ENCODE measurements at regions not wholly inside any gene's neighbourhood (a gene's known extent, or its start where the extent isn't known, plus 50 kb on each side); places are given as distances from the start of the nearest gene placed in this dataset.

- no peak for DNase-seq (ENCODE audit: low read depth, low spot score)
- H3K4me3 ChIP-seq (ENCODE audit: low read length): no peak overlapping the region
These were observed 1241.5 kb downstream of the BRD1 start for GRCh38 chr22:48585916-48586798.

- no peak overlapping the region for H3K4me3 ChIP-seq (ENCODE audit: low read length)
- no peak for DNase-seq (ENCODE audit: low read depth, low spot score)
These were observed 1243.5 kb downstream of the BRD1 start for GRCh38 chr22:48584170-48584569.

- DNase-seq (ENCODE audit: low read depth, low spot score): no peak
- no peak overlapping the region for H3K4me3 ChIP-seq (ENCODE audit: low read length)
These were observed 1245.7 kb downstream of the BRD1 start for GRCh38 chr22:48581796-48582469.

- H3K4me3 ChIP-seq (ENCODE audit: low read length): no peak overlapping the region
- DNase-seq (ENCODE audit: low read depth, low spot score): no peak
These were observed 1246.4 kb downstream of the BRD1 start for GRCh38 chr22:48581205-48581766.

GRCh38 chr22:48580481-48580970 is 1247.1 kb downstream of the BRD1 start:
- no peak overlapping the region for H3K4me3 ChIP-seq (ENCODE audit: low read length)
- no peak for DNase-seq (ENCODE audit: low read depth, low spot score)

GRCh38 chr22:48579928-48580309 is 1247.8 kb downstream of the BRD1 start:
- DNase-seq (ENCODE audit: low read depth, low spot score): no peak
- no peak overlapping the region for H3K4me3 ChIP-seq (ENCODE audit: low read length)

GRCh38 chr22:48579043-48579927 is 1248.4 kb downstream of the BRD1 start:
- no peak overlapping the region for H3K4me3 ChIP-seq (ENCODE audit: low read length)
- DNase-seq (ENCODE audit: low read depth, low spot score): no peak

GRCh38 chr22:48578138-48579042 is 1249.3 kb downstream of the BRD1 start:
- no peak for DNase-seq (ENCODE audit: low read depth, low spot score)
- no peak overlapping the region for H3K4me3 ChIP-seq (ENCODE audit: low read length)

- DNase-seq (ENCODE audit: low read depth, low spot score): no peak
These were observed 1250.0 kb downstream of the BRD1 start for GRCh38 chr22:48577691-48578090.

GRCh38 chr22:48577014-48577690 is 1250.5 kb downstream of the BRD1 start:
- DNase-seq (ENCODE audit: low read depth, low spot score): no peak
- no peak overlapping the region for H3K4me3 ChIP-seq (ENCODE audit: low read length)

More at GRCh38 chr22:48577691-48578090, 1250.0 kb downstream of the BRD1 start:
- no peak overlapping the region for H3K4me3 ChIP-seq (ENCODE audit: low read length)

- no peak overlapping the region for H3K4me3 ChIP-seq (ENCODE audit: low read length)
- DNase-seq (ENCODE audit: low read depth, low spot score): no peak
These were observed 1251.2 kb downstream of the BRD1 start for GRCh38 chr22:48576333-48577013.

GRCh38 chr22:48575618-48576332 is 1251.9 kb downstream of the BRD1 start:
- DNase-seq (ENCODE audit: low read depth, low spot score): no peak
- H3K4me3 ChIP-seq (ENCODE audit: low read length): no peak overlapping the region

GRCh38 chr22:48574776-48575617 is 1252.7 kb downstream of the BRD1 start:
- no peak overlapping the region for H3K4me3 ChIP-seq (ENCODE audit: low read length)
- DNase-seq (ENCODE audit: low read depth, low spot score): no peak

GRCh38 chr22:48573766-48574165 is 1253.9 kb downstream of the BRD1 start:
- no peak overlapping the region for H3K4me3 ChIP-seq (ENCODE audit: low read length)
- DNase-seq (ENCODE audit: low read depth, low spot score): no peak

GRCh38 chr22:48572951-48573350 is 1254.7 kb downstream of the BRD1 start:
- no peak overlapping the region for H3K4me3 ChIP-seq (ENCODE audit: low read length)
- no peak for DNase-seq (ENCODE audit: low read depth, low spot score)

- H3K4me3 ChIP-seq (ENCODE audit: low read length): no peak overlapping the region
- DNase-seq (ENCODE audit: low read depth, low spot score): no peak
These were observed 1256.8 kb downstream of the BRD1 start for GRCh38 chr22:48570912-48571311.

Data from Jurkat, Clone E6-1 (cell line).